AG08395 (cell line): ENCODE measurements at regions not wholly inside any gene's neighbourhood (a gene's known extent, or its start where the extent isn't known, plus 50 kb on each side); places are given as distances from the start of the nearest gene placed in this dataset.

Experiments
- DNase-seq: peaks from one replicate; pipeline ENCODE4 v3.0.0; 2012; ENCODE audit warnings: mixed read lengths, low spot score

DNA sequence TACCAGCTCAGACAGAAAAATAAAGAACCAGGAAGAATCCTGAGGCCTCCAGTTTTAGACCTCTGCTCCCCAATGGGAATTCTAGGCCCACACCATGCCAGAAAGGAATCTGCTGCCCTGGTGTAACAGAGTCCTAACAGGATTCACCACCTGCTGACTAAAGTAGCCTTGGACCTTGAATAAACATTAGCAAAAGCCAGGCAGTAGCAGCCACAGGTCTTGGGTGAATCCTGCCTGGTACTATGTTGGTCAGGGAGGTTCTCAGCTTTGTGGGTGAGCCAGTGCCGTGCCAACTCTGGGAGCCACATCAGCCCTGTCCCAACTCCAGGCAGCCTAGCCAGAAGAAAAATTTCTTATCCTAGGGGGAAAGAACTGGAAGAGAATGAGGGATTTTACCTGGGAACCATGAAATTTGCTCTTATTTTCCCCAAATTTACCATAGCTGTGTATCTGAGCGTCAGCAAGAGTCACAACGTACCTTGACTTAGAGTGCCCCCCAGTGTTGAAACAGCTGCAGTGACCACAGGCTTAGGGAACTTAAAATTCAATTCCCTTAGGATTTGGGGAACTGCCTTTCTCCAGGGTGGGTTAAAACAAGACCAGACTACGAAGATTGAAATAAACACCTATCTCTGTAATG, 1895.6 kb upstream of the PRR20A start:
- DNase-seq: no peak

DNA sequence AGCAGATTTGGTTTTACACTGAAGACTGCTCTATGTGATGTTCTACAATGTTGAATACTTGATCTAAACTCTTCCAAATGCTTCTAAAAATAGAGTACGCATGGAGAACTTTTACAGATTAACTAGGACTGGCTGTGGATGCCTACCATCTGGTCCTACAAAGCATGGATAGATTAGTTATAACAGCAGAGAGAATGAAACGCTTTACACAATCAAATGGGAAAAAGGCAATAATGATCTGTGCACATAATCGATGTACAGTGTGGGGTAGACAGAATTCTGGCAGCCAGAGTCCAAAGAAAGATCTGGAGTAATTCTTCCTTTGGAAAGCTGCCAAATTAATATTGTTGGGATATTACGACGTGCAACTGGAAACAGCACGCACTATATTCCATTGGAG, 1885.5 kb upstream of the PRR20A start:
- DNase-seq: no peak

DNA sequence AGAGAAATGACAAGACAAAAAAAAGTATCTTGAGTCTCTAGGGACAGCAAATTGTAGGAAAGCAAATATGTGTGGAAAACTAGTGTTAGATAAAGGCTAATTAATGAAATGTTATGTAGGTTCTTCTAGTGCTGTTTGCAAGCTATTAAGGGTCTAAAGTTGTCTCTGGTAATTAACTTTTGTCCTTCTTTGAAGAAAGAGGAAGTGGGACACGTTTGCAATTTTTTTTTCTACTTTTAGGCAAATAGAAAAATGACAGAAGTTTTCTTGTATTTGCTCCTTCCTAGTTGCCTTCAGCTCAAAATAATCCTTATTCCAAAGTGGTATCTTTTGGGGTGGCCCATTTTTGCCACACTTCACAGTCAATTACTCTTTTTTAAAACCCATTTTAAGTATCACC, 1877.7 kb upstream of the PRR20A start:
- no peak for DNase-seq

GRCh38 chr13:55266644-55267043, 1874.1 kb upstream of the PRR20A start:
- DNase-seq: no peak

DNA sequence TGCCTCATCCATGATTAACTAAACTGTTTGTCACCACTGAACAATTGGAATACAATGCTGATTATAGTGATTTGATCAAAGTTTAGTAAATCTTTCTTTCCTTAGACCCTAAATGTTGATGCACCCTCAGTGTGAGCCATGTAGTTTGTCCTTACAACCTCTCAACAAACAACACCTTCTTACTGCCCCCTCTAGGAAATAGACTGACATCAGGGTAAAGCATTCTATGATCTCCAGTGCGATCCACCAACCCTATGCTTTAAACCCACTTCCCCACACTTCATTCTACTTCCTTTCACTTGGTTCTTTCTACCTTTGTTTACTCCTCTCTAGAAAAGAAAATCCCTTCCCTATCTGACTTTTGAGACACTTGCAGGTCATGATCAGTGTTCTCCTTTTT, 1842.5 kb upstream of the PRR20A start:
- no peak for DNase-seq

- no peak for DNase-seq
Measured at GRCh38 chr13:55302568-55302967, 1838.2 kb upstream of the PRR20A start.

GRCh38 chr13:55307909-55308308, 1832.8 kb upstream of the PRR20A start:
- no peak for DNase-seq

- DNase-seq: no peak
Measured at GRCh38 chr13:55341891-55342290, 1798.8 kb upstream of the PRR20A start.

DNA sequence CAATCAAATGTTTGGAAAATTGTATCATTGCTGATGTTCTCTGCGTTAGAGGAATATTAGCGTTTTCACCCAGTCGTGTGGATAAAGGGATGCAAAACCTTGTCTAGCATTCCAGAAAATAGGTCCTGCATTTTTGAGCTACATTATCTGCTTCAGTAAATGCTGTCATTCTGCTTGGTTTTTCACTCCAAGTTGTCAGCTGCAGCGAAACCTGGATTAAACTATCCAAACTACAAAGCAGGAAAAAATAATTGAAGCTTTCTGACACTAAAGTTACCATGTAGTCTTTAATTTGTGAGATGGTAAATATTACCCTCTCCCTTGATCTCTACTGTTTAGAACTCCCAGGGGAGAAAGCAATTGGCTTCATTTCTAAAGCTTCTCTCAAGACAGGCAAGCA, 1795.5 kb upstream of the PRR20A start:
- no peak for DNase-seq

- DNase-seq: no peak
Measured at GRCh38 chr13:55347528-55347927, 1793.2 kb upstream of the PRR20A start.

DNA sequence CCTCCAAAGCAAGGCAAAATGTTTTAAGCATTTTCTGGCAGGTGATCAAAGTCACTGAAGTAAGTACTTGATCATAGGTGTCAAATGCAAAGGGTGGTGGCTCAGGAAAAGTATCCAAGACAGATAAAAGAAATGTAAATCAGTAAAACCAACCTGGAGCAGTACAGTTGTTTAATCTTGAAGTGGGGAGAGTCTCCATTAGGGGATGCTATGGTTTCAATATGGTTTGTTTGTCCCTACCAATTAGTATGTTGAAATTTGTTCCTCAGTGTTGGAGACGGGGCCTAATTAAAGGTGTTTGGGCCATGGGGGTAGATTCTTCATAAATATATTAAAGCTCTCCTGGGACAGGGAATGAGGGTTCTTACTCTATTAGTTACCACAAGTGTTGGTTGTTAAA, 1781.7 kb upstream of the PRR20A start:
- DNase-seq: no peak

DNA sequence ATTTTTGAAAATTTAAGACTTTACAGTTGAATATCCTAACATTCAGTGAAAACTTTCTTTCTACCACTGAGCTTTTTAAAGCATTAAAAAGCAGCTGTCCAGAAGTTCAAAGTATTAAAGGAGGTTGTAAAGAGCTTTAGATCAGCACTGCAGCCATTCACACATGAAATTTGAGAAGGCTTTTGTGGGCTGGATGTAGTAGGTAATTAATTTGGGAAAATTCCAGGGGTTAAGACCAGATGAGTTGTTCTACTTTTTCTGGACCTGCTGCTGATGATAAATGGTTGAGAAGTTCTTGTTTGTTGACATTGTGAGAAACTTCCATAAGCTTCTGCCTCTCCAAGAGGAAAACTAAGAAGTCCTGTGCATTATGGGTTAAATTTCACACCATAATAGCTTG, 1779.6 kb upstream of the PRR20A start:
- DNase-seq: no peak

DNA sequence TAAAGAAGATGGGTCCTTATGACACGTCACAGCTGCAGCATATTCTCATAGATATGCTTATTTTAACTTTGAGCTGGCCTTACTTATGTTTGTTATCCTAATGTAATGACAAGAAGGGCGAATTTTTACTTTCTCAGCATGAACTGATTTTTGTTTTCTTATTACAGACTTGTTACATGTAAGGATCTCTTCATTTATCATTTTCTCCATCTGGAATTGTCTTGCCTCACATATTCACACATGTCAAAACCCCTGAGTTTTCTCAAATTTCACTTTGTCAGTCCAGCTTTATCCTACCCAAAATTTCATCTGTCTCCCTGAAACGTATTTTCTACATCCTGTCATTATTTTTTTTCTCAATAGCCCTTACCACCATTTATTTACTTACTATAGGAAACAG, 1774.0 kb upstream of the PRR20A start:
- DNase-seq: no peak

DNA sequence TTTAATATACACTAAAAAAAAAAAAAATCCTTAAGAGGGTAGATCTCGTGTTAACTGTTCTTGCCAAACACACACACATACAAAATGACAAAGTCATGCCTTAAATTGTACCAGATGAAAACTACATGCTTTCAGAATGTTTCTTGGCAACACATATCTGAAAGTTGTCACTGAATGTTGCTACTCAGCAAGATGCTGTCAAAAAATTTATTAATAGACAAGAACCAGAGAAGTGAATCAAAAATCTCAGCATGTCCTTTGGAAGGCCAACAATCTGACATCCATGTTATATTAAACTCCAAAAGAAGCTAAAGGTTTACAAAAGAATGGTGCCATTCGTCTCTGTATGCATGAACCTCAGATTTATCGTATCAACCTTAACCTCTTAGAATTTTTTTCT, 1746.2 kb upstream of the PRR20A start:
- DNase-seq: no peak

DNA sequence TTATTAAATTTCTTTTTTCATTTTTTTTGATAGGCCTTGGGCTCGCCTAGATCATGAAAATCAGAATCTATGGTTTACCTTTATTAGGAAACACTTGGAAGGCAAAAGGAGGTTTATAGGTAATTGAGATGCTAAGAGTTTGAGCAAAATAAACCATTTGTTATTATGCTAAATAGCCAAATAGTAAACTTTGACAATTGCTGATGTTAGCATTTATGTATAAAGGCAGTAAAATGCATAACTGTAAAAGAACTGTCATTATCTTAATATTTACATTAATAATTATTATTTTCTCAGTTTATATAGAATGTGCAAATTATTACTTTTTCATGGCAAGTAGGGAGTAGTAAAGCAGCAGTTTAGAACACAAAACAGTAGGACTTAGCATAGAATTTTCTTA, 1737.8 kb upstream of the PRR20A start:
- DNase-seq: no peak

DNA sequence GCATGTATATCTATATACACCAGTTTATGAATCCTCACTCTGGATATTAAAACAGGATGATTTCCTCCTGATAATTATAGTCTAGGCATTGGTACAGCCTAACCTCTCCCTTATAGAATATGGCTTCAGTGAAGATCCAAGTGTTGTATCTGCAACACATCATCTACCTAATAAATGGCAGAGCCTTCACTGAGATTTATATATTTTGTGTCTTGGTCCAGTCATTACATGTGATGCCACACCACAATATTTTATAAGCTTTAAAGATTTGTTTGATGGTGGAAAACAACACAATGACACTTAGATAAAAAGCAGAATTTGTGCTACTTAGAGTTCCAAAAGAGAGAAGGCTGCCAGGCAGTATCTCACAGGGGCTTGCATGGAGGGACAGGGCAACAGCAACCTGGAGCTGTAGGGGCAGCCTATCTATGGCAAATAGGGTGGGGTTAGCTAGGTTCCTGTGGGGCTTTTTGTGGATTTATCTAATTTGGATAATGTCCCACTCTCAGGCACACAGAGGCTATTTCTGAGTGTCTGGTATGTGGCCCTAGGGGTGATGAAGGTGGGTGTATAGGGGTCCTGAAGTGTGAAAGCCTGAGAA, 1736.7 kb upstream of the PRR20A start:
- DNase-seq: no peak

DNA sequence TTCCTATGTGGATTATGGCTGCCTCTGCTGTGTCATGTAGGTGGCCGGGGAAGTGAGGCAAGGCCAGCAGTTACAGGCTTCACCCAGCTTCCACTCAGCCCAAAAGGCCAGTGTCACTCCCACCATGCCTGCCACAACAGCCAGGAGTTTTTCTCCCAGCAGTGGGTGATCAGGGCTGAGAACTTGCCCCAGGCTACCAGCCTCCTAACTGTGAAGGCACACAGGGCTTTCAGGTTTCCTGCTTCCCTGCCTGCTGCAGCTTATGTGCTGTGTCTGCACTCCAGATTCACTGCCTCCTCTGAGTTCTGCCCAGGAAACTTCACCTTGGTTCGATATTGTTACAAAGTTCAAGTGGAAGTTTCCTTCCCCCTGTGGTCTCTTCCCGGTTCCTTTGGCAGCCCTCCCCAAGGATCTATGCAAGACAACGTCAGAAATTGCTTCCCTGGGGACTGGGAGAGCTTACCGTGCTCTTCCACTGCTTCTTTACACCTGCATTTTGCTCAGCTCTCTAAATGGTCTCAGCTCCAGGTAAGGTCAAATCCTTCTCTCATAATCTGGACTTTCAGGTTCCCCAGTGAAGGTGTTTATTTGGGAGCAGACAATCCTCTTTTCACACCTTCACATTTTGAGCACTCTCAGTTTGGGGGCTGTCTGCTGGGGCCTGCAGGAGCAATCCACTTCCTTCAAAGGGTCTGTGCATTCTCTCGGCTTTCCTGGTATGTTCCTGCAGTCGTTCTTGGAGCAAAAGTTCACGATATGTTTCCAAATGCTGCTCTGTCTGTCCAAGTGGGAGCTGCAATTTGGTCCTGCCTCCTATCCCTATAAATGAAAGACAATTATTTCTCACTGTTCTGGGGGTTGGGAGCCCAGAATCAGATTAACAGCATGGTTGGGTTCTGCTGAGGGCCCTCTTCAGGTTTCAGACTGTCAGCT, 1730.1 kb upstream of the PRR20A start:
- DNase-seq: no peak

DNA sequence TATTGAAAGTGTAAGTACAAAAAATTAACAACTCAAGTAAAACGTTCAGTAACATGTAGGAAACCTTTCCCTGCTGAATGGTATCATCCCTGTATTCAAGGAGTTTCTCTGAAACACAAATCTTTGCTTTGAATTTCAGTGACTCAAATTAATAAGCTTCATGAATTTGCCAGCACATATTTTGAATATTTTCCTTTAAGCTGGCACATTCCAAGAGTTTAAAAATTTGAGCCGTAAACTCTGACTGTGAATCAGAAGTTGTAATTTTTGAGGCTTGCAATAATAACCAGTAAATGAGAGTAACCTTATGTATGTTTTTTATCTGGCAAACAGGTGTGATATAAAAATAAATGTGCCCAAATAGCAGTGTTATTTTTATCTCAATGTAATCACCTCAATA, 1722.6 kb upstream of the PRR20A start:
- no peak for DNase-seq

- no peak for DNase-seq
Measured at GRCh38 chr13:55432814-55433213, 1707.9 kb upstream of the PRR20A start.

- DNase-seq: no peak
Measured at GRCh38 chr13:55437162-55437561, 1703.6 kb upstream of the PRR20A start.

DNA sequence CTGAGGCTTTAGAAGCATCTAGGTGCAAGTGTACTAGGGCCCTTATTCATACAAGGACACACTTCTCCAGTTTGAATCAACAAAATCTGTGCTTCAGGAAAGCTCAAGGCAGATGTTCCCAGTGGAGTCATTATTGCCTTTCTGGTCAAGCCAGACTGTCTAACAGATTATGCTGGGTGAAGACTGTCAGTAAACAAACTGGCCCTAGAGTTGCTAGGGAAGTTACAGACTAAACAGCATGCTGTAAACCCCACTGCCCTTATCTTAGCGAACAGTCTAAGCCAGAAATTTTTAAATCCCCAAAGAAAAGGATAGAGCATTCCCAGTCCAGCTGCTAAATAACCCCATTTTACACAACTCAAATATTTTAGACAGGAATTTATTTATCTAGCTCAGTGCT, 1701.3 kb upstream of the PRR20A start:
- DNase-seq: no peak

DNA sequence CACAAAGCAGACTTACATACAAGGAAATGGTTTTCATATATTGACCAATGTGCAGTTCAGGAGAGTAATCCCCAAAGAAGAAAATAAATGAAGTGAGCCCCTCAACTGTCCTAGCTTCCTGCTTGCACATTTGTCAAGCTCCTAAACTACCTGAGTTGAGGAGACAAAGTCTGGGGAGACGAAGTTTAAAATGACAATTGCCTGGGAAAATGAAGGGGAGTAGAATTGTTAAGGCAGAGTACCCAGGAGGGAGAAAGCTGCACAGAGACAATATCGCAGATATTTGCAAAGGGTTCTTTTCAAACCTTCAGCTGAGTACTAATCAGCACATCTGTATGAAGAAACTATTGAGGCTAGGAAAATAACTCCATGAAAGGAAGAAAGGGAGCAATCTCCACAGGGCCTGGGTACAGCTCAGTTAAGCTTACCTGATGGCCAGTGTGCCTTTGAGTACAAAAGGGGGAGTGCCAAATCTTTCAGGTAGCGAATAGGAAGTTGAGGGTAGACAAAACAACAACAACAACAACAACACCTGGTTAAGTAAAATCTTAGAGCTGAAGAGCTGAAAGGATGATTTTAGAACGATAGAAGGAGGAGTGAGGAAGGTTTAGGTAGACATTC, 1700.1 kb upstream of the PRR20A start:
- DNase-seq: no peak

DNA sequence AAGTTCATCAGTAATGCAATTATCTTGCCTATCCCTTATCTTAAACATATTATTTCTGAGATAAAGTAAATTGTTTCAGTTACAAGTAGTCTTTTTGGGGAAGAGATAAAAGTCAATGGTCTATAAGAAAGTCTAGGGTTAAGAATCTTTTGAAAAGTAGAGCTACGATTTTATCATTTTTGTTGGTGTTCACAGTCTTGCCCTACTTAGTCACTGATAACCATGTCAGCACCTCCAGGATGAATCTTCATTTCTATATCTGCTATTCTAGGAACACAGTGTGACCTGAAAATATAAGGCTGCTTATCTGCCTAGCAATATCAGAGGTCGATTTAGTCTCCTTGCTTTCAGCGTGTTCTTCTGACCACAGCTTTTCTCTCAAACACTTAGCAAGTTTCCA, 1676.5 kb upstream of the PRR20A start:
- DNase-seq: no peak
